ENCODE measurements at regions not wholly inside any gene's neighbourhood (a gene's known extent, or its start where the extent isn't known, plus 50 kb on each side); places are given as distances from the start of the nearest gene placed in this dataset.

- TF ChIP-seq CTCF (IDR thresholded peaks at IDR 0.05) (no peak), POLR2A (IDR thresholded peaks at IDR 0.05) (no peak)
These were observed 351.3 kb downstream of the PID1 start for GRCh38 chr2:228919808-228920207.

Data from right lobe of liver (tissue), 4 donors.